Left renal cortex interstitium (tissue), 4 donors: ENCODE measurements at regions not wholly inside any gene's neighbourhood (a gene's known extent, or its start where the extent isn't known, plus 50 kb on each side); places are given as distances from the start of the nearest gene placed in this dataset.
A peak's percentile ranks its signal among the peaks of the same experiment; 100 is the strongest.
"Not testable (repeated sequence)": the region's sequence is repeated elsewhere in the genome, so short reads cannot be mapped to it uniquely, and the experiment has no call there.

Experiments
- DNase-seq, 4 donors: peaks; one replicate each; pipeline ENCODE4 v3.0.0-alpha.2; 2013; ENCODE audit warnings: low read depth in 4 of 4, low spot score in 2 of 4, missing footprints in 1 of 4

GRCh38 chr2:13751955-13752354 lies 880.6 kb upstream of the LRATD1 start:
- no peak for DNase-seq

DNA sequence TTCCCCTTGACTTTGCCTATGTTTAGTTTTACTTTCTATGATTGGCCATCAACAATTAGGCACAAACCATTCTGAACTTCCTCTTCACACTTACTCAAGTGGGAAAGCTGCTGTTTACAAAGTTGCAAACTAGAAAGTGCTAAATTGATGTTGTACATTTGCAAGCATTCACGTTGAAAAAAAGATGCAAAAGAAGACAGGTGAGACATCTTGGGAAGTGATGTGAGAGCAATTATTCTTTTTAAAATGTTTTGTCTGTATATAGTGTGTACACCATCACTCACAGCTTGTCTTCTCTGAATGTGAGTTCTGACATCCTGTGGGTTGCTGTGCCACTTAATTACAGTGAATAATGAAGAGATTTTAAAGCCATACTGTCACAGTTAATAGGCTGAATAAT lies 874.1 kb upstream of the LRATD1 start:
- no peak for DNase-seq

DNA sequence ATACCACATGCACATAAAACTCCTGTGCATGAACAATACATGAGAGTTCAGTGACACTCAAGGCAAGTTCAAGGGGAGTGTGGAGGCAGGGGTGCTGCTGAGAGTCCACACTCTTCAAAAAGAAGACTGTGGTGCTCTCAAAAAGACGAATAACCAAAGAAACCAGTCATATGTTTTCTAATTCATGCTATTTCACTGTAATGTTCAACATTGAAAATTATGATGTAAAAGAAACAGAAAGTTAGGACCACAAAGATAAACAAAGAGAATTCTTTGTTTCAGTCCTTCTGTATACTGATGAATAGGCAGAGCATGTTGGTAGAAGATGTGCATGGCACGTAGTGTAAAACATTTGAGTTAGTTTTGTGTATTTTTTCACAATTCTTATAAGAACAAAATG lies 864.2 kb upstream of the LRATD1 start:
- no peak for DNase-seq

DNA sequence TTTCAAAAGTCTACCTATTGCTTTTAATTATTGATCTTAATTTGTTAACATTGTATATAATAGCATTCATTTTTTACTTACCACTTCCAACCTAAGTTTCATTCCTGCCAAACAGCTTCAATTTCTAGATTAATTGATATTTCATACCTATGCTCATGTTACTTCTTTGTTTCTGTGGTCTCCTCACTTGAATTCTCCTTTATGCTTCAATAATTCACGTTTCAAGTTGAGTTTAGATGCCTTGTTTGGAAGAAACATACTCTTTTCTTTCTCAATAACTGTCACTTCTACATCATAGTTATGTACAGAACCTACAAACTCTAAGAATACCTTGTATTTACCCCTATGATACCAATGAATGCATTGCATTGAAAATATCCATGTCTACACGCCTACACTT lies 862.2 kb upstream of the LRATD1 start:
- no peak for DNase-seq

GRCh38 chr2:13779996-13780395 lies 852.5 kb upstream of the LRATD1 start:
- DNase-seq: no peak

- DNase-seq: no peak
Observed at GRCh38 chr2:13791019-13791547, 841.4 kb upstream of the LRATD1 start.

DNA sequence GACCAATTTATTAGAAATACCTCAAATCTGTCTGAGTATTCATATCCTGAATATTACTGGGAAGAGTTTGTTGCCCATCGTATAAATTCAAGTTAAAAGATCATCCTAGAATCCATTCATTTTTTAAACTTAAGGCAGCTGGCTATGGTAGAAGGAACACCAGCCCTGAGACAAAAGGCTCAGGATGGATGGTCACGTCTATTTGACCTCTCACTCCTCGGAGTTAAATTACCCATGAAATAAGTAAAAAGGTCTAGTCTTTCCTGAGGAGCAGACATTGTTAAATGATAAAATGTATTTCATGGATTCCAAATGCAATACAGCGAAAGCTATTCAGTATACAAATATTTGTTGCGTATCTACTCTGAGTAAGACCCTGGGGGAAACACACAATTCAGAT lies 826.0 kb upstream of the LRATD1 start:
- no peak for DNase-seq

DNA sequence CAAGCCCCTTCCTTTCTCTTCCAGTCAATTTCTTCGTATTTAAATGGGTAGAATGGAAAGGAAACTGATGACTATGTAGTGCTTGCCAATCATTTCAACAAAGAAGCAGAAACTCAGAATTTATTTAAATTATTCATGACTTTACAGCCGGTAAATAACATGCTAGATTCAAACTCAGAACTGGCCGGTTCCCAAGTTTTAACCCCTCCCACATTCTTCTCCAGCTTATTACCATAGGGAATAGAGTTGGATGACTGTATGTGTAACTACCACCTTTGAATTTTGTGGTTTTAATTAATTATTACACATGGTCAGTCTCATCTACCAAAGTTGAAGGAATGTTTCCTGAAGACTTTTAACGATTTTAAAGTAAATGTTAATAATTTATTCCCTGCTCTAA lies 819.3 kb upstream of the LRATD1 start:
- DNase-seq: no peak

DNA sequence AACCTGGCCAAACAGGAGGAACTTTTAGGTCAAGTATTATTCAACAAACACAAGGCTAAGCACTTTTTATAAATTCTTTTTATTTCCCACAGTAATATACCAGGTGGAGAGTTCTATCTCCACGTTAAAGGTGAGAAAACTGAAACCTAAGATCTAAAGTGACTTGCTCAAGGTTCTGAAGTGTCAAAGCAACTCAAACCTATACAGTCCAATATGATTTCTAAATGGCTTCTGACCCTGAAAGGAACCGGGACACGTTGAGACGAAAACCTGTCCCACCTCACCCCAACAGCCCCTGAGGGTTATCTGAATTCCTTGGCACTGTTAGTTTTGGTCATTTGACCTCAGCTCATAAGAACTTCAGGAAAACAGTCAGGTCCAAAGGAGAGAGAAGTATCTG lies 814.5 kb upstream of the LRATD1 start:
- no peak for DNase-seq

DNA sequence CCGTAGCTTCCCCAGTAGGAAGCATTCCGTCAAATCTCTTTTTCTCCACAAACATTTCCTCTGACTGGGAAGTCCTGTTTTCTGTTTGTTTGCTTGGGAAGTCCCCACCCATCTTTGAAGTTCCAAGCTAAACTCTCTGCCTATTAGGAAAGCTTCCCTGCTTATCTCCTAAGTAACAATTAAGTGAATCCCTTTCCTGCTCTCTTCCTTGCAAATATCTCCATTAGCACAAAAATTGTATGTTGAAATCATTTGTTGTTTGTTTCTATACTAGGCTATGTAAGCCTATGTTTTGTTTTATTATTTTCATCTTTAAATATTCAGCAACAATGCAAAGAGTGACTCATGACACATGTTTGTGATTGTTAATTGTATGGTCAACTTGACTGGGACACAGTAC lies 812.6 kb upstream of the LRATD1 start:
- no peak for DNase-seq

GRCh38 chr2:13821255-13821880 lies 811.1 kb upstream of the LRATD1 start:
- DNase-seq: no peak

DNA sequence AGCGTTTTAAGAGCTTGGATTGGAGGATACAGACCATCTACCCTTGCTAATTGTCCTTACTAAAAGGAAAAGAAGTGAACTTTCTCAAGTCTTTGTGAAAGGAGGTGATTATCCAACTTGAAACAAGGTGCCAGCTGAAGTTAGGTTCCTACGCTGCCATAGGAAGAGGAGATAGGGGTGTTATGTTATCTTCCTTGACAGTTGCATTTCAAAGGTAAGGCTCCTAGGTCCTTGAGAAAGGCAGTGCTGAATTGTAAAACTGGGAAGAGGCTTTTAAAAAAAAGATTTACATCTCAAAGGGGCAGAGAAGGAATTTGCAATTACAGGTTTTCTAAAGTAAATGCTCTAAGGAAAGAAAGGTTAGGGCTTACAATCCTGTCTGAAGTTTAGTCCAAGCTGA lies 810.2 kb upstream of the LRATD1 start:
- no peak for DNase-seq

DNA sequence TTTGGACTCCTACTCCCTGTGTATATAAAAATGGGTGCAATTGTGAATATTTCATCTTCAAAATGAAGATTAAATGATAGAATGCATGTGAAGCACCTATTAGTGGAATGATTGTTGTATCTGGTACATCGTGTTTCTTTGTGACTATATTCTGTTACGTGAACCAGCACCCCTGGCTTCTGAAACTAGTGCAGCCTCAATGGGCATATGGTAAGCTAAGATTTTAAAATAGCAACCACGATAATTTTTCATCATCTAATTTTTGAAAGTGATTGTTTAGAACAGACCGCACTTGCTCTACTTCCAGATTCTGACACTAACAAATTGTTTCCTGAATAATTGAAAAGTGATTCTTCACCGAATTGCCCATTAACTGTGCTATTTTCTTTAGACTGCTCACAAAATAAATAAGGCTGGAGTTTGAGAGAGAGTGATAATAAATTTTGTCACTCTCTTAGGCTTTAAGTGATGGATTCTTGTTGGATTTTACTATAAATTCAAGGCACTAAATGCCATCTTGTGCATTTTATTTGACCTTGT lies 806.1 kb upstream of the LRATD1 start:
- DNase-seq: no peak

GRCh38 chr2:13858626-13859025 lies 773.9 kb upstream of the LRATD1 start:
- no peak for DNase-seq

DNA sequence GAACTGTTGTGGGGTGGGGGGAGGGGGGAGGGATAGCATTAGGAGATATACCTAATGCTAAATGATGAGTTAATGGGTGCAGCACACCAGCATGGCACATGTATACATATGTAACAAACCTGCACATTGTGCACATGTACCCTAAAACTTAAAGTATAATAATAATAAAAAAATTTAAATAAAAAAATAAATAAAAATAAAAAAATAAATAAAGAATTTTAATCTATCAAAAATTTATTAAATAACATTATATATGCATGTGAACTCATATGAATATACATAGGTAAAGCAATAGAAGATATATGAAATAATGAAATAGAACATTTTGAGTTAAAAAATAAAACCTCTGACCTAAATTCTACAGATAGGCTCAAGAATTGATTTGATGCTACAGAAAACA lies 764.2 kb upstream of the LRATD1 start:
- DNase-seq: not testable (repeated sequence)

GRCh38 chr2:13876491-13877037 lies 756.0 kb upstream of the LRATD1 start:
- DNase-seq: peak in 1 of 4 donors; percentile 0

- DNase-seq: no peak
Observed at GRCh38 chr2:13877571-13877970, 754.9 kb upstream of the LRATD1 start.

- DNase-seq: no peak
Observed at GRCh38 chr2:13884291-13884976, 748.1 kb upstream of the LRATD1 start.

DNA sequence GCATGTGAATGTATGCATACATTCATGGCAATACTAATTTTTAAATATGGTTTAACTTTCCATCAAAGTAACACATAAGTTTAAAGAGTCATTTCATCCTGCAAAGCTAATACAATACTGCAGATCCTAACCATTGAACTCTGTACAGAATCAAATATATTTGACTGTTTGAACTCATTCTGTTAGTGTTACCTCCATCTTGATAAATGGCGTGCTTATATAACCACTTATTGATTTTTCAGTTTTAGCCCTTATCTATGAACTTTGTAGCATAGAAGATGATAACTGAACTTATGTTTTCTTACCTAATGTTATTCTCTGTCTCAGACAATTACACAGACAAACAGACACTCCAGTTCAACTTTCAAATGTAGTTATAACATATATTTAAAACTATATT lies 731.0 kb upstream of the LRATD1 start:
- no peak for DNase-seq

- DNase-seq: no peak
Observed at GRCh38 chr2:13905831-13906230, 726.7 kb upstream of the LRATD1 start.

GRCh38 chr2:13916066-13916465 lies 716.5 kb upstream of the LRATD1 start:
- no peak for DNase-seq

DNA sequence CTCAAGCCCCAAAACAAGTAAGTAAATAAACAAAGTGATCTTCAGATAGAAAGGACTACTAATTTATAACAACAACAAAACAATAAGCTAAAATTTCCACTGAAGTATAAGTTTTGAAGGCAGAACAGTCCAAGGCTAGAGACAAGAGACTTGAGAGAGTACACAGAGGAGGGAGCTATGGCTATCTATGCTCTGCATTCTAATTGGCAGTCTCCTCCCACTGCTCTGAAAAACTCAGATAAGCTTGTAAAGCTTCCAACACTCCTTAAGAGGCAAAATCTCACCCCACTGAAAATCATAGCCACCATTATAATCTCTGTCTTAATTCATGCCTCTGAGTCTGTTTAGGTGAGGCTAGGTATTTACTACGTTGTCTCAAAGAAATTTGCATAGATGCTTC lies 714.6 kb upstream of the LRATD1 start:
- no peak for DNase-seq
